NCI-H187 treated with DMSO at 0.1 percent for 48 hours (cell line): ENCODE measurements at regions not wholly inside any gene's neighbourhood (a gene's known extent, or its start where the extent isn't known, plus 50 kb on each side); places are given as distances from the start of the nearest gene placed in this dataset.
"Not testable (repeated sequence)": the region's sequence is repeated elsewhere in the genome, so short reads cannot be mapped to it uniquely, and the experiment has no call there.

ENCODE experiments used
- DNase-seq: peaks from one replicate; lab custom pipeline; 2025; lab: John Stamatoyannopoulos, UW

DNA sequence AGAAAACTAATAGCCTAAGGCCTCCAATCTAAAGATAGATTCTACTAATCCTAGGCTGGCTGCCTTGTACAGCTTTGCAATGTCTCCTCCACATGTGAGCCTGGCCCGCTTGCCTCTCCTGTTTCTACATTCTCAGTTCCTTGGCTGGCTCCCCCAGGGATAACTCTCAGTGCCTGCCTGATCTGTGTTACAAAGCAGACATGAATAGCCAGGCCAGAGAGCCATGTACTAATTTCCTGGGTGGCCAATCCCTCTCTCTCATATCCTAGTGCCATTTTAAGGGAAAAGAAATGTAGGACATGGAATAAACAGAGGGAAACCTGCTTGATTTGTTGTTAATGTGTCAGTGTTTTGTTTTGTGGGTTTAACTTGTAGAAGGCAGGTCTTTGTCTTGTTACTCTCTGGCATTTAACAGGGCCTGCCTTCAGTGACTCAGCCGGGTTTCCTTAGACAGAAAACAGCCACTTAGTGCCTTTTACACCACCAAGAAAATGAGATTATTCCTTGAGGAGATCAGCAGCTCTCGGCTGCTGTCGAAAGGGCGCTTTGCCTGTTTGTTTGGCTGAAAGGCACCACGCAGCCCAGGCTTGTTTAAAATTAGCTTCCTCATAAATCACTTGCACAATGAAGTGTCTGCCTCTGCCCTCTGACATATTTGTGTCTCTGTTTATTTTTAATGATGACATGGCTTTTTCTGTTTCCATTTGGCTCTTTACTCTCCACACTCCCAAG is 702.7 kb downstream of the MAFB start:
- DNase-seq = no peak

DNA sequence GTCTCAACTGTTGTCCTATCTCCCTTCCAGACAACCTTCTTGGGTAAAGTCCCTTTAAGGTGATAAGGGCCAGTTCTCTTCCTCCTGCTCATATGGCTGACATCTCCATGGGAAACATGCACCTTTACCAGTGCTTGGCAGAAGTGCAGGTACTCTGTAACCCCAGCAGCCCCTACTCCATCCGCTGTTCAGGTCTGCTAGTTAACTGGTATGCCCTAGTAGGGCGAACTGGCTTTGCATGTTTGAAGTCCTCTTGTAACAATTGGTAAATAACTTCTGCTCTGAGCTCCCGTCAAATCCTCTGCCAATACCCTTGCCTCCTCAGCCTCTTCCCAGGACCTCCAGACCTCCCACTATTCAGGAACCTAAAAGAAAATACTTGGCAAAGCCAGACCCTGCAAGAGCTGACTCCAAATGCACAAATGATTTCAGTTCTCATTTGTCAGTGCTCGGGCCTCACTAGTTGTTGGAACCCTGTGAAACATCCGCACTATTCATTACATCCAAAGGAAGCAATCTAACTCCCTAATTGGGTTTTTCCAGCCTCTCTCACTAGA is 703.7 kb downstream of the MAFB start:
- no peak for DNase-seq

DNA sequence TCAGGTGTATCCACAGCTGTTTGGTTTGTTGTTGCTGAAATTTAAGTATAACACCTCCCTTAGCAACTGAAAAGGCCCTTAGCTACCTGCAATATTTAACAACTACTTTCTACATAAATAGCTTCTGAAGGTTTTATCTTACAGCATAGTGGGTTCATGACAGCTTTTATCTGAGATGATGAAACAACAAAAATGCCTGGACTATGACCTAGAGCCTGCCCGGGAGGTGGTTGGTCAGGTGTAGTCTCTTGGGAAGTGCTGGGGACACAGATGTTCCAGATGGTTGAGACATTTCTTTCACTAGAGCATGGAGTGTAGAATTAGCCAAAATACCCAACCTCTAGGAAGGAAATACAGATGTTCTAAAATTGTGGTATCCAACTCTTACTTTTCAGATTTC is 705.4 kb downstream of the MAFB start:
- DNase-seq = no peak

DNA sequence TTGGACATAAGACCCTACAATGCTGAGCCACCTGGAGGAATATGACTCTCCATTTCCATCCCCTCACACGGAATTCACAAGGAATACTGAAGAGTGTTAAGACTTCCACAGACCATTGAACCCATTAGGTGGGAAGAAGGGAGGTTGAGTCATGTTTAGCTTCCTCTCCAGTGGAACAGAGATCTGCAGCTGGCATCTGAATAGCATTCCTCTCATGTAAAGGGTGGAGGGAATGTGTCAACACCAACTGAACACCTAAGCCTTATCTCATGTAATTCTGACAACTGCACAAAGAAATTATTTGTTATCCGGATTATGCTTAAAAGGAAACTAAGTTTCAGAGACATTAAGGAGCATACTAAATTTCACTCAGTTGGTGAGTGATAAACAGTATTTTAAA is 705.9 kb downstream of the MAFB start:
- no peak for DNase-seq

DNA sequence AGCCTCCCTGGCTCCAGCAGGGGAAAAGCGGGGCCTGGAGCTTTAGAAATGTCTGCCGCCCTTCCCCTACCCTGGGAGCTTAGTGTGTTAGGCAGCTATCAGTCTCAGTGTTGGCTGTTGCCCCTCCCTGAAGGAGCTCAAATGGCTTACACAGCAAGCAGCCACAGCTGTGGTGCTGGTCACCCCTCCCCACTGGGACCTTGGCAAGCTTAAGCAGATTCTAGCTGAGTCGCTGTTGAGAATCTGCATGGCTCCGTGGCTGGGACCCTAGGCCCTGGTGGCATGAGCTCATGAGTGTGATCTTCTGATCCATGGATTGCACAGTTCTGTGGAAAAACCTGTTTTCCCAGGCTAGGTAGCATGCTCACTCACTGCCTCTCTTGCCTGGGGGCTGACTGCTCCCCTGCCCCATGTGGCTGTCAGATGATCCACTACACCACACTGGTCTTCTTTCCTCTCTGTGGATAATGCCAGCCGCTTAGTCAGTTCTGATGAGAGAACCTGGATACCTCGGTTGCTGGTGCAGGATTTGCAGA is 714.0 kb downstream of the MAFB start:
- DNase-seq = no peak

DNA sequence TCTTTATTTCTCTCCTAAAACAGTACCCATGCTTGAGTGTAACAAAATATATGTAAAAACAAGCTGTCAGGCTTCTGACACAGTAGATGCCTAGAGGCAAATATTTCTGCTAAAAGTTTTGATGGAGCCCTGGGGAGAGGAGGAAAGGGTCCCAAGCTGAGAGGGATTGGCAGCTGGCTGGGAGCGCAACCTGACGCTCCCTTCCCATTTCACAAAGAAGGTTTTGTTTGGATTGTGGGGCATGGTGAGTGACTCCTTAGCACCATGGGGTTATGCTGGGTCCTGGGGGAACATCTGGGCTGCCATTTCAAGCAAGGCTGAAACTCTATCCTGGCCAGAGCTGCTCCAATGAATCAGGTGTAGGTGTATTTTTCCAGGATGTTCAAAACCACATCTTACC is 720.5 kb downstream of the MAFB start:
- DNase-seq = no peak

DNA sequence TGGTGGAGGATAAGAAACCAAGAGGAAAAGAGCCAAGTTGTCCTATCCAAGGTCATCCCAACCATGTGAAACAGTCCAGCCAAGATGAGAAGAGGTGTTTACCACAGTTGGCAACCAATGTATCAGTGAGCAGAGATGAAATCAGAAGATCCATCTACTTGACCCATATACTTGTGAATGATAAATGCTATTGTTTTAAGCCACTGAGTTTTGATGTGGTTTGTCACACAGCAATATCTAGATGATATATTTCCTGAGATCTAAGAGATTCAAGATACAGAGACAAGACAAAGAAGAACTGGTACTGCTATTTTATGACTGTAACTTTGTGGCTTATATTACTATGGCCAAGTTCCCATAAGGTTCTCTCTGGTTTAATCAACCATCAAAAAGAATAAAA is 721.2 kb downstream of the MAFB start:
- DNase-seq = no peak

DNA sequence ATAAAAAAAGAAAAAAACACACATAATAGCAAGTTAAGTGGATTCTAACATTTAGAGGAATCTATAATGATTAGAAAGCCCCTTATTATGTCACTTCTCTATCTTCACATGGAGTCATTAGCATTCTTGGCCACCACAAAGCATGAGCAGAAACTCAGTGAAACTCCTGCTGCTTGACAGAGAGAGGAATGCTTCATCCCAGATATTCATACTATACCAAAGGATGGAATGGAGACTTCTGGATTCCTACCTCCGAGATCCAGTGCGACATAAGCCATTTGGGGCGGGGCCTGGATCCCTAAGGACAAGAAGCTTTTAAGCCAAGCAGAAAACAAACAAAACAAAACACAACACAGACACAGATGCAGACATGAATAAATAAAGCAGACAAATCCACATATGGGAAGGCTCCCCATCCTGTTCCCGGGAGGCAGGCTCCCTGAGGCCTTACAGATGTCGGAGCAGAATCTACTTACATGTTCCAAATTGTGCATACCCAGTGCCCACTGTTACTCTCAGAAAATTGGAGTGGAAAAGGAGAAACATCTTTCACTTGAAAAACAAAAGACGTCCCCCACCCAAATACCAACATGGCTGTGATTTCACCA is 727.3 kb downstream of the MAFB start:
- DNase-seq = no peak

DNA sequence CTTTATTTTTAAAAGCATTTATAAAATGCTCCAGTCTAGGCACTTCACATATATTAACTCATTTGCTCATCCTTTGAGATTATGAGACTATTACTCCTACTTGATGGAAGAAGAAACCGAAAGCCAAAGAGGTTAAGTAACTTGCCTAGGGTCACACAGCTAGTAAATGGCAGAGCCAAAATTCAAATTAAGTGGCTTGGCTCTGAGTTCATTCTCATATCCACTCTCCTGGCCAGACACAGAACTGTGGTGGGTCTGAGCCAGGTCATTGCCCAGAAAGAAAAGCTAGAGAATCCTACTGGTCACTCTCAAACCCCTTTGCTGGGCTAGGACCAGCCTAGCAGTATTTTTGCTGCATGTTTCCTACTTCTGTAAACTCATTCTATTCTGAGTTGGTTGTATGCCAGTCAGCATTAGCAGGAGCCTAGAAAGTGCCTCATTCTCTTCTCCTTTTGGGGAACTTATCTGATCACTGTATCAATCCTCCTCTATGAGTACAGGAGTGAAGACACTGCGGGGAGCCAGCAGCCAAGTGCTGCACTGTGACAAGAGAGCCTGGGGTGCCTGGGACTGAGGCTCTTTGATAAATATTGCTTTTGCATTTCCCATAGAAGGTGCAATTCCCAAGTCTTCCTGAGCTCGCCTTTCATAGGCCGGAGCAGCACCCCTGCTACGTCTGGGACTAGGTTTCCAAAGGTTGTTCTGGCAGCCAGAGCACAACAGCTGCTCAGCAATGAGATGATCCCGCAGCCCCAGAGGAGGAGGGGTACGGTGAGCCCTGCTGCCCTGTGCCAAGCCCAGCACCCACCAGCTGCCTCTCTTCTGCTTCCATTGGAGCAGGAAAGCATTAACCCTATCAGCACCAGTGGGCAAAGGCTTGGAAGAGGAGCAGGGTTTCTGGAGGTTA is 728.3 kb downstream of the MAFB start:
- DNase-seq = no peak

DNA sequence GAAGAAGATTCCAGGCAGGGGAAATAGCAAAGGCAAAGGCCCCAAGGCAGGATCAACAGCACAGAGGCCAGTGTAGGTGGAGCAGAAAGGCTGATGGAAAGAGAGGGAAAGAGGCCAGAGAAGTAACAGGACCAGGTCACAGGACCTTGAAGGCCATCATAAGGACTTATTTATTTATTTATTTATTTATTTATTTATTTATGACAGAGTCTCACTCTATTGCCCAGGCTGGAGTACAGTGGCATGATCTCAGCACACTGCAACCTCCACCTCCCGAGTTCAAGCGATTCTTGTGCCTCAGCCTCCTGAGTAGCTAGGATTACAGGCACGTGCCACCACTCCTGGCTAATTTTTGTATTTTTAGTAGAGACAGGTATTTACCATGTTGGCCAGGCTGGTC is 731.1 kb downstream of the MAFB start:
- not testable (repeated sequence) for DNase-seq

DNA sequence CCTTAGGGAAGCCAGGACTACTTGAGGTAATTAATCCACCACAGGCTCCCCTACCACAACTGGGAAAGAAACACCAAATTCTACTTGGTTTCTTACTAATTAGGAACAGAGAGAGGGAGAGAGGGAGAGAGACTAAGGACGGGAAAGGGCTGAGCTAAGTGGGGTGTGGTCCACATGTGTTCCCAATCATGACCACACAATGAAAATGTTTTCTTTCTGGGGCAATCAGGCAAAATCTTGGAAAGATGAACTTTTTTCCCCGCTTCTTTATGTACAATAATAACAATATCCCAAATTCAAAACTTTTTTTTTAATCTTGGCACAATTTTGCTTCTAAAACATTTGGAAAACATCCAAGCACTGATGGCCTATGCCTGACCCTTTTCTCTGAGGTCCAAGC is 734.4 kb downstream of the MAFB start:
- no peak for DNase-seq

DNA sequence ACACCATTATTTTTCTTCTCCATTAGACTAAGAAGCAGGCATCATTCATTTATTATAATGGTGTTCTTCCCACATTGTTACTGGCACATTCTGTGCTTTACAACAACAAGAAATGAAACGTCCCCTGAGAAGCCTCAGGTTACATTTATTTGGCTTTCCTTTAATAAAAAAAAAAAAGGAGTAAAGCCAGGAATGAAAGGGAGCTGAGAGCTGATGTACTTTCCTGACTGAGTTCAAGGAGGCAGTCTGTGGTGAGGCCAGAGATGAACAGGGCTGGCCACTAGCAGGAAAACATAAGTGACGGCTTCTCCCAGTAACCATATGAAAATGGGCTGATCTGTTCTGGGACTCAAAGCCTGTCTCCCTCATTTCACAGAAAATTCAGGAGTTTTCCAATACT is 742.1 kb downstream of the MAFB start:
- no peak for DNase-seq

DNA sequence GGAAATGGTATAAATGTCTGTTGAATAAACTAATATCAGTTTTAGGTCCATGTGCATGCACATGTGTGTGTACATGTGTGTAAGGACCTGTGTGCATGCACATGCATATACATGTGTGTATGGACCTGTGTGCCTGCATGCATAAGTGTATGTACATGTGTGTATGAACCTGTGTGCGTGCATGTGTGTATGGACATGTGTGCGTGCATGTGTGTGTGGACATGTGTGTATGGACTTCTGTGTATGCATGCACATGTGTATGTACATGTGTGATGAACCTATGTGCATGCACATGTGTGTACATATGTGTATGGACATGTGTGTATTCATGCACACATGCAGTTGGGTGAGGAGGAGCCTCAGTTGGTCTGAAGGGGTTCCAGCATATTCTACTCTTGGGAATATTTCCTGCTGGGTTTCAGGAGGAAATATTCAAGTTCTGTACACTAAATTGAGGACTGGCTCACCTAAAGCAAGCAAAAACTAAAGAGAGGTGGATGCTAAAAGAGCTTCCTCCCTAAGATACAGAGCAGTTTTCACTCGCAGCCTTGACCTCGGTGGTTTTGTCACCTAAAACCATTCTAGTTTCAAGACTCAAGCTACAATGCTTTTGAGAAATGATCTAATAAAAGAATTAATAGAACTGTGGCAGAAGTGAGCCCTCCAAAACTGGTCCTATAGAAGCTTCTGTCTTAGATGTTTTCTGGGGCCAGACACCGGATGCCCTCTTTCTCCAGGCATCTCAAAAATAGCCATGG is 742.8 kb downstream of the MAFB start:
- no peak for DNase-seq

DNA sequence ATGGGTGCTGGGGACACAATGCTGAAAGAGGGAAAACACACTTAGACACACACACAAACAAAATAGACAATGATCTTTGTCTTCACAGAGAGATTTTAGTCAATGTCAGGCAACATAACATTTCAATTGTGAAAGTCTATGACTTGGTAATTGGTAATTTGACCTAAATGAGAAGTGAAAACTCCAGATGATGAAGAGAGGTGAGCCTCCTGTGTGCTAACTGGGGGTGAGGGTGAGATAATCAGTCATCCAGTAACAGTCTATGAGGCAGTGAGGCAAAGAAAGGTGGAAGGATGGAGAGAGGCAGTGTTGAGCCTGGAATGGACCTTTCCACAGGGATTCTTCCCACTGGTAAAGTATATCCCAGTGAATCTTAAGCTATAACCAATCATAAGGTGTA is 744.2 kb downstream of the MAFB start:
- no peak for DNase-seq

DNA sequence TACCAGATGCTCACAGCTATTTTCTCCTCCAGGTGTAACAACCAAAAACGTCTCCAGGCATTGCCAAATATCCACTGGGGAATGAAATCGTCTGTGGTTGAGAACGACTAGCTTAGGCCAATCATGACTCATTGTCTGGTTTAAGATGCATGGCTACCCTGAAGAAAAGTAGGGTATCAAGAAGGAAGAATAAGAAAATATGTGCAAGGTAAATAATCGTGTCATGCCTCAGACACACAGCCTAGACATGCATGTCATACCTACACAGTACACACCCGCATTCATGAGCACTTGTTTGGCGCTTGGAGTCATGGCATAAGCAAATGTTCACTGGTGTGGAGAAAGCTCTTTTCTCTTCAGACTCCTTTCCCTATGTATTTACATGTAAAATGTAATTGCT is 745.7 kb downstream of the MAFB start:
- no peak for DNase-seq

DNA sequence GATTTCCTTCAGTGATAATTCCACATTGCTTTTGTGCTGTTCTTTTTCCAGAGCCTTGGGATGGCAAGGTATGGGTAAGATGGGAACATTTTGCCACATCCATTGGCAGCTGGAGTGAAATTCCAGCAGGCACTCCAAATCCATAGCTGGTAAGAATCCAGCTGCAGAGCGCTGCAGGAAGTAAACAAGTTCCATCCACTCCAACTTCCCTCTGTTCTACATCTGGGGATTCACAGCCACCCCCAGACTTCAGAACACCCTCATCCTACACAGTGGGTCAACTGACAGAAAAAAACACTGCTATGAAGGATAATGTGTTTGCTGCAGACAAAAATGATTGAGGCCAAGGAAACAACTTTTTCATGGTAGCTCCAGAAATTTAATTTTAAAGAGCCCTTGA is 747.8 kb downstream of the MAFB start:
- DNase-seq = no peak

DNA sequence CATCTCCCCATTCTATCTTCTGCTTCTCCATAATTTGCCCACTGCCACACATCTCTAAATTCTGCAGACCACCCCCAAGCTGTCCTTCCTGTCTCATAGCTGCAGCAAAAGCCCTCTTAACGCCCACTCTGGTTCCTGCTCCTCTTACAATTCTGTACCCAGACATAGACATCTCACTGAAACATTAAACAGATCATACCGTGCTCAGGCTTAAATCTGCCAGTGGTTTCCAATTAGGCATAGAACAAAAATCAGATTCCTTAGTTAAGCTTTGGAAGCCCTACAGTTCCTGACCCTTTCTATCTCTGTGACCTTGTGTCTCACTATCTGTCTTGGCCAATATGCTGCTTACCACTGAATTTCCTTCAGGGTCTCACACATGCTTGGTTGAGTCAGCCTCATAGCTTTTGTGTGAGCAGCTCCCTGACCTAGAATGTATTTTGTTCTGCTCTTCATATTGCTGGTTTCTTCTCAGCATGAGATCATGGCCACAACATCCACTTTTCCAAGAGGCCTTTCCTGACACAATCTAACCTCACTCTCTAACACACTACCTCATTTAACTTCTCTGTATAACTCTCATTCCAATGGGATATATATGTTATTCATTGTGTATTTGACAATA is 749.7 kb downstream of the MAFB start:
- DNase-seq = no peak

DNA sequence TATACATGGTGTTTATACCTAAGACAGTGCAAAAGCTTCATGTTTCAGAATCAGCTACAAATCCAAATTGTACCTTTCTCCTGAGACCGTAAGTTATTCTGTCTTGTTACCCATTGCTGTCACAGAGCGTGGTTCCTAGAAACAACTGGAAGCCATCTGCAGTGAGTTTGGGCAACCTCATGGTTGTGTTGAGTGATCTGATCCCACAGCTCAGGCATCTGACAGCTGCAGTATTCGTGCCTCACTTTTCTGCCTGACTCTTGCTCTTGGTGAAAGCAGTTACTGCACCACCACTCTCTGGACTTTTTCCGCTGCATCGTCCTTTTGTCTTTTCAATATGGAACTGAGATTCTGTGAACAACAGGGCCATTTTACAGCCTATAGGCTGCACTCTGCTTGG is 752.6 kb downstream of the MAFB start:
- no peak for DNase-seq

DNA sequence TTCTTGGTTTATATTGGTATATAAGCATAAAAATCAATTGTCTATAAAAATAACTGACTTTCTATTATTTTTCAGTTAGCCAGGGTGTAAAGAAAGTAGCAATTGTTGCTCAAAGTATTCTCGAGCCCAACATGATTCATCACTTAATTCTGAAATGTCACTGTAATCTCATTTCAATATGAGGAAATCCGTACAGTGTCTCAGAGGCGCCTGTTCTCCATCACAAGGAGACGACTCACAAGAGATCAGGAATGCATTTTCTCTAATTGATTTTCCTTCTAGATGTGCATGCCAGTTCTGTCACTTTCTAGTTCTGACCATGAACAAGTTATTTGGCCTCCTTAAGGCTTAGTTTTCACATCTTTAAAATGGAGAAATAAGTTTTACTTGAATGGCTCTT is 753.1 kb downstream of the MAFB start:
- DNase-seq = no peak

DNA sequence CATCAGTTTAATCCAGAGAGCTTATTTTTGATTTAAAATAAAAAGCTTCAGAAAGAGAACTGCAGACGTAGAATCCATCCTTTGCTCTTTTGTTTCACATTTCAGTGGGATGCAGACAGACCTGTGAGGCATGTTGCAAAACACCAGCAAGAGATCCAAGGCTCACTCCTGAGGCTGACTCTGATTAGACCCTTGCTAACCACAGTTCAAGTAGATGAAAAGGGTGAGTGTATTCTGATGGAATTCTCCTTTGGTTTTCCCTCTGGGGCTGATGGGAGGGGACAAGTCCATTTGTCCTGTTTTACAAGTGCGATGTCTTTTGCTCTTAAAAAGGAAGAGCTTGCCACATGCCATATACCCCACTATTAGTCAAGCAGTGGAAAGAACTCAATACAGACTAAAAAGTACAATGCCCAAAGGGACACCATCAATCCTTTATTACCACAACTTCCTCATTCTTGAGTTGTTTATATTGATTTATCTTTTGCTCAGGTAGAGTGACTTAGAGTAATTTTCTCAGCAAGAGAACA is 772.7 kb downstream of the MAFB start:
- no peak for DNase-seq

DNA sequence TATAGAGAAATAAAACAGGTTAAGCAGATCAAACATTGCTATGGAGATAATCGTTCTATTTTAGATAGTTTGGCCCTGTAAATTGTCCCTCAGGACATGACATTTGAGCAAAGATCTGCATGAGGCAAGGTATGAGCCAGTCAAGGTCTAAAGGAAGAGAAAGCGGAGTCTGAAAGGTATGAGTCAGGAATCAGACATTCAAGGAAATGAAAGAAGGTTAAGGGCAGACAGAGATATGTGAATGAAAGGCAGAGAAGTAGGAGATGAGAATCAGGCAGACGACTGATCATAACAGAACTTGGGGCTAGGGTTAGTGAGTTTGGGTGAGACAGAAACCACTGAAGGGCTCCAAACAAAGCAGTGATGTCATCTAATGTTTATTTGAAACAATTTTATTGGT is 775.8 kb downstream of the MAFB start:
- DNase-seq = no peak
